ENCODE measurements at regions not wholly inside any gene's neighbourhood (a gene's known extent, or its start where the extent isn't known, plus 50 kb on each side); places are given as distances from the start of the nearest gene placed in this dataset.

- Histone ChIP-seq H3K27me3 (ENCODE audit: insufficient read depth, low read length) (no peaks in the 10 kb centered on the region), H3K4me3 (ENCODE audit: low read length) (no peak overlapping the region), H3K9me3 (ENCODE audit: low read depth, low read length) (no peaks in the 10 kb centered on the region)
Observed at GRCh38 chr12:81888961-81889360, 129.8 kb upstream of the PPFIA2 start.

GRCh38 chr12:81888106-81888740 is 129.1 kb upstream of the PPFIA2 start:
- Histone ChIP-seq H3K4me3 (ENCODE audit: low read length) (no peak overlapping the region), H3K27me3 (ENCODE audit: insufficient read depth, low read length) (no peaks in the 10 kb centered on the region), H3K4me1 (ENCODE audit: insufficient read depth, low read length) (no peaks in the 10 kb centered on the region), H3K9me3 (ENCODE audit: low read depth, low read length) (no peaks in the 10 kb centered on the region)

More at GRCh38 chr12:81888961-81889360, 129.8 kb upstream of the PPFIA2 start:
- no peaks in the 10 kb centered on the region for H3K4me1 ChIP-seq (ENCODE audit: insufficient read depth, low read length)

GRCh38 chr12:81874586-81874985 is 115.4 kb upstream of the PPFIA2 start:
- no peaks in the 10 kb centered on the region for H3K4me1 ChIP-seq (ENCODE audit: insufficient read depth, low read length)
- H3K4me3 ChIP-seq (ENCODE audit: low read length), result no peak overlapping the region
- no peaks in the 10 kb centered on the region for H3K27me3 ChIP-seq (ENCODE audit: insufficient read depth, low read length)
- no peaks in the 10 kb centered on the region for H3K9me3 ChIP-seq (ENCODE audit: low read depth, low read length)

DNA sequence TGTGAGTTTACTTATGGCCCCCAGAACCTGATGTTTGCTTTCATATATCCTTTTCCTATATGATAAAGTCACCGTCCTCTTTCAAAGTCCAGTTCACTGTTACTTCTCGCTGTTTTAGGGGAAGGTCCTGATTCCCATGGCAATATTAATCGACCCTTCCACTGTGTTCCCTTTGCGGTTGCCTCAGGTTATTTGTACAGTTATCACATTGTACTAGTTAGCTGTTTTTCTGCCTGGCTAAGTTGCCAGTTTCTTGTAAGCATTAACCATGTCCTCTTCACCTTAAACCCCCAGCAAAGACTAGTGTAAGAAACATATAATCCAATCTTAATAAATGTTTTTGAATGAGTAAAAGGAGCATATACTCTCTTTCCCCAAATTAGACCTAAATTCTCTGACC is 115.0 kb upstream of the PPFIA2 start:
- Histone ChIP-seq H3K4me3 (ENCODE audit: low read length) (no peak overlapping the region), H3K9me3 (ENCODE audit: low read depth, low read length) (no peaks in the 10 kb centered on the region), H3K27me3 (ENCODE audit: insufficient read depth, low read length) (no peaks in the 10 kb centered on the region), H3K4me1 (ENCODE audit: insufficient read depth, low read length) (no peaks in the 10 kb centered on the region)

- H3K4me1 ChIP-seq (ENCODE audit: insufficient read depth, low read length), result no peaks in the 10 kb centered on the region
- H3K9me3 ChIP-seq (ENCODE audit: low read depth, low read length), result no peaks in the 10 kb centered on the region
- no peaks in the 10 kb centered on the region for H3K27me3 ChIP-seq (ENCODE audit: insufficient read depth, low read length)
- H3K4me3 ChIP-seq (ENCODE audit: low read length), result no peak overlapping the region
Observed at GRCh38 chr12:81872400-81872799, 113.2 kb upstream of the PPFIA2 start.

GRCh38 chr12:81866081-81866480 is 106.9 kb upstream of the PPFIA2 start:
- no peaks in the 10 kb centered on the region for H3K4me1 ChIP-seq (ENCODE audit: insufficient read depth, low read length)
- no peaks in the 10 kb centered on the region for H3K9me3 ChIP-seq (ENCODE audit: low read depth, low read length)
- no peak overlapping the region for H3K4me3 ChIP-seq (ENCODE audit: low read length)
- H3K27me3 ChIP-seq (ENCODE audit: insufficient read depth, low read length), result no peaks in the 10 kb centered on the region

GRCh38 chr12:81863406-81863805 is 104.3 kb upstream of the PPFIA2 start:
- Histone ChIP-seq H3K4me3 (ENCODE audit: low read length) (no peak overlapping the region), H3K9me3 (ENCODE audit: low read depth, low read length) (no peaks in the 10 kb centered on the region), H3K4me1 (ENCODE audit: insufficient read depth, low read length) (no peaks in the 10 kb centered on the region), H3K27me3 (ENCODE audit: insufficient read depth, low read length) (no peaks in the 10 kb centered on the region)

DNA sequence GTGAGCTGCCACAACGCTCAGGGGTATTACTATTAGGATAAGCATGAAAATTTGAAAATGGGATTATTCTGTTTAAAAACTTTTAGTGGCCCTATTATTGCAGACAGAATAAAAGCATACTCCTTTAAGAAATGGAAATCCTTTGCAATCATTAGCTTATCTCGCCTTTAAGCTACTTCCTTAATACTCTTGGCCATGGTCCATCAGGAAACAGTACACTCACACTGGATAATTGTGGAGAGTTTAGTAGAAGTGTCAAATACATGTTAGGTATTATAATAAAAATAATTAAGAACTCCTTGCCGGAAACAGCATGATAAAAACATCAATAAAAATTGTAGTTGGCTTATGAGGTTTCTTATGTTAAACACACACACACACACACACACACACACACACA is 100.4 kb upstream of the PPFIA2 start:
- Histone ChIP-seq H3K9me3 (ENCODE audit: low read depth, low read length) (no peaks in the 10 kb centered on the region), H3K4me3 (ENCODE audit: low read length) (no peak overlapping the region), H3K4me1 (ENCODE audit: insufficient read depth, low read length) (no peaks in the 10 kb centered on the region), H3K27me3 (ENCODE audit: insufficient read depth, low read length) (no peaks in the 10 kb centered on the region)

DNA sequence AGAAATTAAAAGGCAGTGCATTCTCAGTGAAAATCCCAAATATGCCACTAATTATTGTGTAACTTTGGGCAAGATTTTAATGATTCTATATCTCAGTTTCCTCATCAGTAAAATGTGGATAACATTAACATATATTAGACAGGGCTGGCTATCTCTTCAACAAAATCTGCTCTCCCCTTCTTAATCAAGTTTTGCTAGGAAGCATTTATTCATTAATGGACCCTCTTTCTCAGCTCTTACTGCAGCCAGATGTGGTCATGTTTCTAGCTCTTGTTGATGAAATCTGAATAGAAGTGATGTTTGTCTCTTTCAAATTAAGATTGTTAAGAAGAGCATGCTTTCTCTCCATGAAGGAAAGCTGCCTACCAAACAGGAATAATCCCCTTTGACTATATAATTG is 84.4 kb upstream of the PPFIA2 start:
- Histone ChIP-seq H3K4me3 (ENCODE audit: low read length) (no peak overlapping the region), H3K27me3 (ENCODE audit: insufficient read depth, low read length) (no peaks in the 10 kb centered on the region), H3K4me1 (ENCODE audit: insufficient read depth, low read length) (no peaks in the 10 kb centered on the region), H3K9me3 (ENCODE audit: low read depth, low read length) (no peaks in the 10 kb centered on the region)

DNA sequence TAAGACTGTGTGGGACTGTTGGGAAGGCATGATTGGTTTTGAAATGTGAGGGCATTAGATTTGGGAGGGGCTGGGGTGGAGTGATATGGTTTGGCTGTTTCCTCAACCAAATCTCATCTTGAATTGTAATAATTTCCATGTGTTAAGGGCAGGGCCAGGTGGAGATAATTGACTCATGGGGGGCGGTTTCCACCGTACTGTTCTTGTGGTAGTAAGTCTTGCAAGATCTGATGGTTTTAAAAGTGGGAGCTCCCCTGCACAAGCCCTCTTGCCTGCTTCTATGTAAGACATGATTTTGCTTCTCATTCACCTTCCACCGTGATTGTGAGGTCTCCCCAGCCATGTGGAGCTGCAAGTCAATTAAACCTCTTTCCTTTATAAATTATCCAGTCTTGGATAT is 76.6 kb upstream of the PPFIA2 start:
- H3K9me3 ChIP-seq (ENCODE audit: low read depth, low read length), result no peaks in the 10 kb centered on the region
- no peaks in the 10 kb centered on the region for H3K4me1 ChIP-seq (ENCODE audit: insufficient read depth, low read length)
- H3K27me3 ChIP-seq (ENCODE audit: insufficient read depth, low read length), result no peaks in the 10 kb centered on the region
- no peak overlapping the region for H3K4me3 ChIP-seq (ENCODE audit: low read length)

GRCh38 chr12:81819991-81820633 is 61.0 kb upstream of the PPFIA2 start:
- H3K4me1 ChIP-seq (ENCODE audit: insufficient read depth, low read length), result no peaks in the 10 kb centered on the region
- H3K27me3 ChIP-seq (ENCODE audit: insufficient read depth, low read length), result peaks cover 2% of the 10 kb centered on the region
- no peak overlapping the region for H3K4me3 ChIP-seq (ENCODE audit: low read length)
- no peaks in the 10 kb centered on the region for H3K9me3 ChIP-seq (ENCODE audit: low read depth, low read length)

DNA sequence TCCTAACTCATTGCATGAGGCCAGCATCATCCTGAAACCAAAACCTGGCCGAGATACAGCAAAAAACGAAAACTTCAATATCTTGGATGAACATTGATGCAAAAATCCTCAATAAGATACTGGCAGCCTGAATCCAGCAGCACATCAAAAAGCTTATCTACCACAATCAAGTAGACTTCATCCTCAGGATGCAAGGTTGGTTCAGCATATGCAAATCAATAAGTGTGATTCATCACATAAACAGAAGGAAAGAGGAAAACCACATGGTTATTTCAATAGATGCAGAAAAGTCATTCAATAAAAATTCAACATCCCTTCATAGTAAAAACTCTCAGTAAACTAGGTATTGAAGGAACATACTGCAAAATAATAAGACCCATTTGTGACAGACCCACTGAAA is 56.5 kb upstream of the PPFIA2 start:
- Histone ChIP-seq H3K4me3 (ENCODE audit: low read length) (no peak overlapping the region), H3K9me3 (ENCODE audit: low read depth, low read length) (no peaks in the 10 kb centered on the region), H3K27me3 (ENCODE audit: insufficient read depth, low read length) (peaks cover 19% of the 10 kb centered on the region), H3K4me1 (ENCODE audit: insufficient read depth, low read length) (peaks cover 8% of the 10 kb centered on the region)

GRCh38 chr12:81811778-81812125 is 52.6 kb upstream of the PPFIA2 start:
- Histone ChIP-seq H3K4me1 (ENCODE audit: insufficient read depth, low read length) (peaks cover 17% of the 10 kb centered on the region), H3K4me3 (ENCODE audit: low read length) (no peak overlapping the region), H3K9me3 (ENCODE audit: low read depth, low read length) (no peaks in the 10 kb centered on the region), H3K27me3 (ENCODE audit: insufficient read depth, low read length) (peaks cover 36% of the 10 kb centered on the region)

GRCh38 chr12:81811061-81811777 is 52.1 kb upstream of the PPFIA2 start:
- no peak overlapping the region for H3K4me3 ChIP-seq (ENCODE audit: low read length)
- no peaks in the 10 kb centered on the region for H3K9me3 ChIP-seq (ENCODE audit: low read depth, low read length)
- peaks cover 36% of the 10 kb centered on the region for H3K27me3 ChIP-seq (ENCODE audit: insufficient read depth, low read length)
- peaks cover 17% of the 10 kb centered on the region for H3K4me1 ChIP-seq (ENCODE audit: insufficient read depth, low read length)

GRCh38 chr12:81809829-81810595 is 50.9 kb upstream of the PPFIA2 start:
- Histone ChIP-seq H3K4me1 (ENCODE audit: insufficient read depth, low read length) (peaks cover 17% of the 10 kb centered on the region), H3K27me3 (ENCODE audit: insufficient read depth, low read length) (peaks cover 33% of the 10 kb centered on the region), H3K4me3 (ENCODE audit: low read length) (no peak overlapping the region), H3K9me3 (ENCODE audit: low read depth, low read length) (no peaks in the 10 kb centered on the region)

Data from mononuclear cell (primary cell).